ENCODE measurements at regions not wholly inside any gene's neighbourhood (a gene's known extent, or its start where the extent isn't known, plus 50 kb on each side); places are given as distances from the start of the nearest gene placed in this dataset.
"Not testable (repeated sequence)": the region's sequence is repeated elsewhere in the genome, so short reads cannot be mapped to it uniquely, and the experiment has no call there.

GRCh38 chr6:60754879-60755278, 1531.1 kb downstream of the KHDRBS2 start:
- ATAC-seq: no peak
- TF ChIP-seq ZNF70 (CRISPR knock-in tag; IDR thresholded peaks at IDR 0.05) (no peak), ZC3H10 (CRISPR knock-in tag; IDR thresholded peaks at IDR 0.05) (no peak)

DNA sequence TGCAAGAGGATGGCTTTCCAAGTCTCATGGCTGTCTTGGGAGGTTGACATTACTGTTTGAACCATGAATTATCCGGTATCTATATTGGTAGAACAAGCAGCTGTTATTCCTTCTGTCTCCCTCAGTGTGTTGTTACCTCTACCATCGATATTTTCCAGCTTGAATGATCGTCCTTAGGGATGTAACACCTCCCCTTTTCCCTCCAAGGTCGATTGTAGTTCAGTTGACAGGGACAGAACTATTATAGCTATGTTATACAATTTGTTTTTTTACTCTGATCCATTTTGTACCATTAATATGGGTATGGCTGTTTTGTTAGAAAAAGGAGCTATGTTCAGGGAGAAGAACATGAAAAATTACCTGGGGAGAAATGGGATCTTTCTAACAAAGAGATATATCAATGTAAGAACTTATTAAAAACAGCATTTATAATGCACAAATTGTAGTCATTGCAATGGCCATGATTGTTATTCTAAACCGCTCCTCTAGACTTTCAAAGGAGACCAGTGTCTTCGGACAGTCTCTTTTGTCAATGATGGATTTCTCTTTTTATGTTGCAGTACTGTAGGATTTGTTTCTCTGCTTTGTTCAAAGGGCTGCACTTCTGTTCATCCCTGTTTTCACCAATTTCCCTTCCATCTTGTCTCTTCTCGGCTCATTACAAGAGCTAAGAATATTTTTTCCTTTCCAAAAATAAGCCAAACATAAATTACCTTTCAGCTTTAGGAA, 1535.5 kb downstream of the KHDRBS2 start:
- not testable (repeated sequence) for ATAC-seq

- ATAC-seq: not testable (repeated sequence)
These were observed 1538.1 kb downstream of the KHDRBS2 start for GRCh38 chr6:60747765-60748556.

- ATAC-seq: not testable (repeated sequence)
These were observed 1548.1 kb downstream of the KHDRBS2 start for GRCh38 chr6:60737764-60738425.

- ATAC-seq: not testable (repeated sequence)
These were observed 1548.7 kb downstream of the KHDRBS2 start for GRCh38 chr6:60737315-60737714.

DNA sequence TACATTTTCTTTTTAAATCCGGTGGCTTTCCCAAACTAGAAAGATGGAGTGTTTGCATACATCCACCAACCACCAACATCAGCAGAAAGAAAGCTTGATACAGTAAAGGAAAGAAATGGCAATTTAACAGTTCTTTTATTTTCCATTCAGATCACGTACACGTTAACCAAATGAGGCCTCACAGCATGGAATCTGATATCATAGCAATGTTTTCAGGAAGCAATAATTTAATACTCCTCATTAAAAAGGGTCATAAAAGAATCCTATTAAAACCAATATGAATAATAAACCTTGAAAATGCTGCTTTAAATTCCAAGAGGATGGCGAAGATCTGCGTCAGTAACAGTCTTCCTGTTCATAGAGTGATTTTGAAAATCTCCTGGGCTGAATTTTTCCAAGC, 1562.1 kb downstream of the KHDRBS2 start:
- ATAC-seq: not testable (repeated sequence)

GRCh38 chr6:60695232-60695631, 1590.8 kb downstream of the KHDRBS2 start:
- ATAC-seq: no peak
- no peak for TF ChIP-seq GLIS3 (CRISPR knock-in tag; IDR thresholded peaks at IDR 0.05)
- TF ChIP-seq ZC3H10 (CRISPR knock-in tag; IDR thresholded peaks at IDR 0.05): no peak
- TF ChIP-seq, protein P1, sequence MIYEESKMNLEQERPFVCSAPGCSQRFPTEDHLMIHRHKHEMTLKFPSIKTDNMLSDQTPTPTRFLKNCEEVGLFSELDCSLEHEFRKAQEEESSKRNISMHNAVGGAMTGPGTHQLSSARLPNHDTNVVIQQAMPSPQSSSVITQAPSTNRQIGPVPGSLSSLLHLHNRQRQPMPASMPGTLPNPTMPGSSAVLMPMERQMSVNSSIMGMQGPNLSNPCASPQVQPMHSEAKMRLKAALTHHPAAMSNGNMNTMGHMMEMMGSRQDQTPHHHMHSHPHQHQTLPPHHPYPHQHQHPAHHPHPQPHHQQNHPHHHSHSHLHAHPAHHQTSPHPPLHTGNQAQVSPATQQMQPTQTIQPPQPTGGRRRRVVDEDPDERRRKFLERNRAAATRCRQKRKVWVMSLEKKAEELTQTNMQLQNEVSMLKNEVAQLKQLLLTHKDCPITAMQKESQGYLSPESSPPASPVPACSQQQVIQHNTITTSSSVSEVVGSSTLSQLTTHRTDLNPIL (CRISPR knock-in tag; IDR thresholded peaks at IDR 0.05; ENCODE audit: low read depth): no peak
- TF ChIP-seq OSR1 (CRISPR knock-in tag; IDR thresholded peaks at IDR 0.05): no peak
- TF ChIP-seq SNAI2 (CRISPR knock-in tag; IDR thresholded peaks at IDR 0.05): no peak
- TF ChIP-seq ESRRG (CRISPR knock-in tag; IDR thresholded peaks at IDR 0.05): no peak
- TF ChIP-seq BACH2 (CRISPR knock-in tag; IDR thresholded peaks at IDR 0.05; ENCODE audit: borderline replicate concordance): no peak
- no peak for TF ChIP-seq ZNF8 (CRISPR knock-in tag; IDR thresholded peaks at IDR 0.05)
- TF ChIP-seq ZFP3 (CRISPR knock-in tag; IDR thresholded peaks at IDR 0.05): no peak
- no peak for TF ChIP-seq CSDC2 (CRISPR knock-in tag; IDR thresholded peaks at IDR 0.05)

DNA sequence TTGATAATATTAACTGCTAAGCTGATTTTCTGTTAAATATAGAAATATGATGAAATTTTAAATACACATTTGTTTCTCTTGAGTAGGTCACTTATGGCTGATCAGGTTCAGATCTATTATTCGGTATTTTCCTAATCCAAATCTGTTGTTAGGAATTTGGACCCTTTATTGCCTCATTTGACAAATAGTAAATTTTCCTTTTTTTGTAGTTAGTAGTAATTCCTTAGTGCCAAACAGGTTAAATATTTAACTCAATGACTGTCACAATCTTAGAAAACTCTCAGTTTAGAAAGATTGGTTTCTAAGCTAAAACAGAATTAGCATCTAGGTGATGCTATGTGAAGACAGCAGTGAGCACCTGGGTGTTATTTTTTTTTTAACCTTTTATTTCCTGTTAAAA, 1598.9 kb downstream of the KHDRBS2 start:
- no peak for TF ChIP-seq RARB (CRISPR knock-in tag; IDR thresholded peaks at IDR 0.05)
- TF ChIP-seq ARNTL (CRISPR knock-in tag; IDR thresholded peaks at IDR 0.05; ENCODE audit: borderline replicate concordance, low read depth): no peak
- no peak for TF ChIP-seq BACH2 (CRISPR knock-in tag; IDR thresholded peaks at IDR 0.05; ENCODE audit: borderline replicate concordance)
- TF ChIP-seq TOX (CRISPR knock-in tag; IDR thresholded peaks at IDR 0.05; ENCODE audit: borderline replicate concordance): no peak
- no peak for TF ChIP-seq CSDC2 (CRISPR knock-in tag; IDR thresholded peaks at IDR 0.05)
- no peak for TF ChIP-seq ISL1 (CRISPR knock-in tag; IDR thresholded peaks at IDR 0.05)
- TF ChIP-seq, protein P2, sequence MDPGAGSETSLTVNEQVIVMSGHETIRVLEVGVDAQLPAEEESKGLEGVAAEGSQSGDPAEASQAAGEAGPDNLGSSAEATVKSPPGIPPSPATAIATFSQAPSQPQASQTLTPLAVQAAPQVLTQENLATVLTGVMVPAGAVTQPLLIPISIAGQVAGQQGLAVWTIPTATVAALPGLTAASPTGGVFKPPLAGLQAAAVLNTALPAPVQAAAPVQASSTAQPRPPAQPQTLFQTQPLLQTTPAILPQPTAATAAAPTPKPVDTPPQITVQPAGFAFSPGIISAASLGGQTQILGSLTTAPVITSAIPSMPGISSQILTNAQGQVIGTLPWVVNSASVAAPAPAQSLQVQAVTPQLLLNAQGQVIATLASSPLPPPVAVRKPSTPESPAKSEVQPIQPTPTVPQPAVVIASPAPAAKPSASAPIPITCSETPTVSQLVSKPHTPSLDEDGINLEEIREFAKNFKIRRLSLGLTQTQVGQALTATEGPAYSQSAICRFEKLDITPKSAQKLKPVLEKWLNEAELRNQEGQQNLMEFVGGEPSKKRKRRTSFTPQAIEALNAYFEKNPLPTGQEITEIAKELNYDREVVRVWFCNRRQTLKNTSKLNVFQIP (CRISPR knock-in tag; IDR thresholded peaks at IDR 0.05; ENCODE audit: borderline replicate concordance, low read depth): no peak
- TF ChIP-seq PATZ1 (CRISPR knock-in tag; IDR thresholded peaks at IDR 0.05; ENCODE audit: borderline replicate concordance): no peak
- TF ChIP-seq ZFP30 (CRISPR knock-in tag; IDR thresholded peaks at IDR 0.05): no peak
- no peak for TF ChIP-seq ZC3H10 (CRISPR knock-in tag; IDR thresholded peaks at IDR 0.05)
- TF ChIP-seq, protein P3, sequence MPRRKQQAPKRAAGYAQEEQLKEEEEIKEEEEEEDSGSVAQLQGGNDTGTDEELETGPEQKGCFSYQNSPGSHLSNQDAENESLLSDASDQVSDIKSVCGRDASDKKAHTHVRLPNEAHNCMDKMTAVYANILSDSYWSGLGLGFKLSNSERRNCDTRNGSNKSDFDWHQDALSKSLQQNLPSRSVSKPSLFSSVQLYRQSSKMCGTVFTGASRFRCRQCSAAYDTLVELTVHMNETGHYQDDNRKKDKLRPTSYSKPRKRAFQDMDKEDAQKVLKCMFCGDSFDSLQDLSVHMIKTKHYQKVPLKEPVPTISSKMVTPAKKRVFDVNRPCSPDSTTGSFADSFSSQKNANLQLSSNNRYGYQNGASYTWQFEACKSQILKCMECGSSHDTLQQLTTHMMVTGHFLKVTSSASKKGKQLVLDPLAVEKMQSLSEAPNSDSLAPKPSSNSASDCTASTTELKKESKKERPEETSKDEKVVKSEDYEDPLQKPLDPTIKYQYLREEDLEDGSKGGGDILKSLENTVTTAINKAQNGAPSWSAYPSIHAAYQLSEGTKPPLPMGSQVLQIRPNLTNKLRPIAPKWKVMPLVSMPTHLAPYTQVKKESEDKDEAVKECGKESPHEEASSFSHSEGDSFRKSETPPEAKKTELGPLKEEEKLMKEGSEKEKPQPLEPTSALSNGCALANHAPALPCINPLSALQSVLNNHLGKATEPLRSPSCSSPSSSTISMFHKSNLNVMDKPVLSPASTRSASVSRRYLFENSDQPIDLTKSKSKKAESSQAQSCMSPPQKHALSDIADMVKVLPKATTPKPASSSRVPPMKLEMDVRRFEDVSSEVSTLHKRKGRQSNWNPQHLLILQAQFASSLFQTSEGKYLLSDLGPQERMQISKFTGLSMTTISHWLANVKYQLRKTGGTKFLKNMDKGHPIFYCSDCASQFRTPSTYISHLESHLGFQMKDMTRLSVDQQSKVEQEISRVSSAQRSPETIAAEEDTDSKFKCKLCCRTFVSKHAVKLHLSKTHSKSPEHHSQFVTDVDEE (CRISPR knock-in tag; IDR thresholded peaks at IDR 0.05): no peak
- no peak for TF ChIP-seq ZNF70 (CRISPR knock-in tag; IDR thresholded peaks at IDR 0.05)
- TF ChIP-seq OSR1 (CRISPR knock-in tag; IDR thresholded peaks at IDR 0.05): no peak
- no peak for TF ChIP-seq GLIS3 (CRISPR knock-in tag; IDR thresholded peaks at IDR 0.05)
- TF ChIP-seq ZFP3 (CRISPR knock-in tag; IDR thresholded peaks at IDR 0.05): no peak
- TF ChIP-seq SNAI2 (CRISPR knock-in tag; IDR thresholded peaks at IDR 0.05): no peak
- no peak for TF ChIP-seq ZNF8 (CRISPR knock-in tag; IDR thresholded peaks at IDR 0.05)
- TF ChIP-seq PPARA (CRISPR knock-in tag; IDR thresholded peaks at IDR 0.05; ENCODE audit: borderline replicate concordance): no peak
- ATAC-seq: no peak
